Psoas muscle (tissue), 7 donors: ENCODE measurements at regions not wholly inside any gene's neighbourhood (a gene's known extent, or its start where the extent isn't known, plus 50 kb on each side); places are given as distances from the start of the nearest gene placed in this dataset.

Experiments
- ATAC-seq, 4 donors: fragments of 200-7000 bp; cut with Tn5 transposase; one replicate each; pipeline ENCODE4 v1.9.1; 2020; ENCODE audit warnings: moderate library complexity in 3 of 4, mild to moderate bottlenecking in 2 of 4
- DNase-seq, 2 donors: peaks; one replicate each; pipeline ENCODE4 v3.0.0-alpha.2; 2020
- H3K27ac ChIP-seq: fragments of 200-600 bp; one replicate; pipeline ENCODE4 v1.8.0; 2022
- H3K27me3 ChIP-seq, 3 donors: fragments of 200-600 bp in 1 of 3; one replicate each; pipeline versions ENCODE4 v1.6.1 to v1.8.0; 2013 to 2022; ENCODE audit warnings: low read length in 2 of 3, mild to moderate bottlenecking in 2 of 3, moderate library complexity in 1 of 3; ENCODE audit not compliant: insufficient read depth in 3 of 3
- H3K36me3 ChIP-seq, 2 donors: fragments of 200-600 bp in 1 of 2; one replicate each; pipeline versions ENCODE4 v1.6.1 to v1.8.0; 2013 to 2022; ENCODE audit warnings: low read depth in 1 of 2, mild to moderate bottlenecking in 1 of 2, moderate library complexity in 1 of 2; ENCODE audit not compliant: insufficient read depth in 1 of 2
- H3K4me1 ChIP-seq: fragments of 200-600 bp; one replicate; pipeline ENCODE4 v1.8.0; 2022
- H3K4me3 ChIP-seq: fragments of 200-600 bp; one replicate; pipeline ENCODE4 v1.8.0; 2022; ENCODE audit warnings: mild to moderate bottlenecking
- H3K9me3 ChIP-seq: fragments of 200-600 bp; one replicate; pipeline ENCODE4 v1.8.0; 2022
- CTCF ChIP-seq: fragments of 200-600 bp; IDR thresholded peaks from one replicate; pipeline ENCODE4 v1.8.0; 2022; ENCODE audit warnings: antibody characterized with exemption
- WGBS, 3 donors: extraction: QIAGEN DNeasy Blood & Tissue Kit; methylation state at CpG; one replicate each; pipeline versions ENCODE4 v1.1.6 to v1.1.7; 2013; 5-methylcytosine and 5-hydroxymethylcytosine counted together
- intact Hi-C, 2 donors: fragments of 100-400 bp; cut with DNase I; formaldehyde crosslinking; loops; one replicate each; pipeline versions ENCODE4 v1.11.0 to v1.14.2; 2022
- donor health status: healthy with polysubstance abuse.
- donor health status: DM: no; HTN: no; CAD: no; lungs with moderate emphysema.
- donor health status: Bipolar disorder and iron deficiency.
- donor health status: healthy.
- donor health status: DM: yes; HTN: yes; CAD: no.
- donor health status: DM: no; HTN: no; CAD: no.
- donor health status: DM: yes; HTN: yes; CAD: no.

GRCh38 chr3:89692601-89693000 lies 585.2 kb downstream of the EPHA3 start:
- intact Hi-C loops: no loop called here
- no peak for TF ChIP-seq CTCF
- Histone ChIP-seq H3K27me3 (no peaks in the 10 kb centered on the region), H3K36me3 (no peaks in the 10 kb centered on the region), H3K9me3 (no peaks in the 10 kb centered on the region), H3K4me3 (no peak overlapping the region), H3K27ac (no peak overlapping the region), H3K4me1 (no peaks in the 10 kb centered on the region)
- DNase-seq (no peak), ATAC-seq (no peak)
- WGBS, 3 donors: 37 to 58% (median 51%) methylated on average over 1 of the region's 1 CpG

- no peak overlapping the region for H3K27ac ChIP-seq
- no peaks in the 10 kb centered on the region for H3K36me3 ChIP-seq
- no peak for TF ChIP-seq CTCF
- no peaks in the 10 kb centered on the region for H3K4me1 ChIP-seq
- ATAC-seq (no peak), DNase-seq (no peak)
- no peaks in the 10 kb centered on the region for H3K27me3 ChIP-seq
- H3K4me3 ChIP-seq: no peak overlapping the region
- intact Hi-C loops: no loop called here
- no peaks in the 10 kb centered on the region for H3K9me3 ChIP-seq
- 89 to 90% (median 90%) methylated on average over 7 of the region's 7 CpGs for WGBS, 3 donors
Measured at GRCh38 chr3:89697321-89697916, 590.0 kb downstream of the EPHA3 start.

- no peak for TF ChIP-seq CTCF
- Histone ChIP-seq H3K4me1 (no peaks in the 10 kb centered on the region), H3K9me3 (no peaks in the 10 kb centered on the region), H3K4me3 (no peak overlapping the region), H3K27me3 (no peaks in the 10 kb centered on the region), H3K36me3 (no peaks in the 10 kb centered on the region), H3K27ac (no peak overlapping the region)
- no peak for DNase-seq
- ATAC-seq: no peak
- 88 to 93% (median 92%) methylated on average over 3 of the region's 3 CpGs for WGBS, 3 donors
- intact Hi-C loops: no loop called here
Measured at GRCh38 chr3:89698208-89698830, 590.9 kb downstream of the EPHA3 start.

GRCh38 chr3:89699229-89699628 lies 591.8 kb downstream of the EPHA3 start:
- intact Hi-C loops: no loop called here
- no peak for DNase-seq
- H3K27ac ChIP-seq: no peak overlapping the region
- no peaks in the 10 kb centered on the region for H3K36me3 ChIP-seq
- no peak overlapping the region for H3K4me3 ChIP-seq
- WGBS, 3 donors: 88 to 91% (median 89%) methylated on average over 4 of the region's 4 CpGs
- H3K4me1 ChIP-seq: no peaks in the 10 kb centered on the region
- no peaks in the 10 kb centered on the region for H3K9me3 ChIP-seq
- TF ChIP-seq CTCF: no peak
- no peak for ATAC-seq
- H3K27me3 ChIP-seq: no peaks in the 10 kb centered on the region

GRCh38 chr3:89699771-89700170 lies 592.4 kb downstream of the EPHA3 start:
- no peak overlapping the region for H3K27ac ChIP-seq
- no peak overlapping the region for H3K4me3 ChIP-seq
- intact Hi-C loops: no loop called here
- TF ChIP-seq CTCF: no peak
- H3K36me3 ChIP-seq: no peaks in the 10 kb centered on the region
- no peaks in the 10 kb centered on the region for H3K9me3 ChIP-seq
- DNase-seq (no peak), ATAC-seq (no peak)
- no peaks in the 10 kb centered on the region for H3K4me1 ChIP-seq
- H3K27me3 ChIP-seq: no peaks in the 10 kb centered on the region
- 91 to 96% (median 95%) methylated on average over 1 of the region's 1 CpG for WGBS, 3 donors
